ENCODE measurements at regions not wholly inside any gene's neighbourhood (a gene's known extent, or its start where the extent isn't known, plus 50 kb on each side); places are given as distances from the start of the nearest gene placed in this dataset.
"Not testable (repeated sequence)": the region's sequence is repeated elsewhere in the genome, so short reads cannot be mapped to it uniquely, and the experiment has no call there.

GRCh38 chr1:209109001-209109785, 474.3 kb upstream of the CAMK1G start:
- DNase-seq (ENCODE audit: low read depth), result no peak

GRCh38 chr1:209113521-209113920, 470.0 kb upstream of the CAMK1G start:
- DNase-seq (ENCODE audit: low read depth), result no peak

GRCh38 chr1:209116705-209117104, 466.8 kb upstream of the CAMK1G start:
- DNase-seq (ENCODE audit: low read depth), result no peak

GRCh38 chr1:209123601-209124000, 459.9 kb upstream of the CAMK1G start:
- DNase-seq (ENCODE audit: low read depth), result no peak

GRCh38 chr1:209129091-209129490, 454.4 kb upstream of the CAMK1G start:
- not testable (repeated sequence) for DNase-seq (ENCODE audit: low read depth)

- DNase-seq (ENCODE audit: low read depth), result no peak
Observed at GRCh38 chr1:209130886-209131285, 452.6 kb upstream of the CAMK1G start.

- no peak for DNase-seq (ENCODE audit: low read depth)
Observed at GRCh38 chr1:209132736-209133467, 450.6 kb upstream of the CAMK1G start.

GRCh38 chr1:209134001-209134400, 449.5 kb upstream of the CAMK1G start:
- DNase-seq (ENCODE audit: low read depth), result no peak

- DNase-seq (ENCODE audit: low read depth), result no peak
Observed at GRCh38 chr1:209143916-209144315, 439.6 kb upstream of the CAMK1G start.

GRCh38 chr1:209150114-209150513, 433.4 kb upstream of the CAMK1G start:
- DNase-seq (ENCODE audit: low read depth), result no peak

GRCh38 chr1:209153411-209153810, 430.1 kb upstream of the CAMK1G start:
- no peak for DNase-seq (ENCODE audit: low read depth)

- DNase-seq (ENCODE audit: low read depth), result no peak
Observed at GRCh38 chr1:209154912-209155311, 428.6 kb upstream of the CAMK1G start.

- no peak for DNase-seq (ENCODE audit: low read depth)
Observed at GRCh38 chr1:209155546-209155945, 428.0 kb upstream of the CAMK1G start.

- no peak for DNase-seq (ENCODE audit: low read depth)
Observed at GRCh38 chr1:209156991-209157390, 426.5 kb upstream of the CAMK1G start.

GRCh38 chr1:209157546-209158249, 425.8 kb upstream of the CAMK1G start:
- DNase-seq (ENCODE audit: low read depth), result no peak

- DNase-seq (ENCODE audit: low read depth), result no peak
Observed at GRCh38 chr1:209158851-209159250, 424.7 kb upstream of the CAMK1G start.

- DNase-seq (ENCODE audit: low read depth), result no peak
Observed at GRCh38 chr1:209160230-209160629, 423.3 kb upstream of the CAMK1G start.

GRCh38 chr1:209162651-209163050, 420.9 kb upstream of the CAMK1G start:
- DNase-seq (ENCODE audit: low read depth), result no peak

- DNase-seq (ENCODE audit: low read depth), result no peak
Observed at GRCh38 chr1:209168204-209168603, 415.3 kb upstream of the CAMK1G start.

GRCh38 chr1:209171151-209171550, 412.4 kb upstream of the CAMK1G start:
- no peak for DNase-seq (ENCODE audit: low read depth)

GRCh38 chr1:209172286-209172685, 411.2 kb upstream of the CAMK1G start:
- DNase-seq (ENCODE audit: low read depth), result no peak

- DNase-seq (ENCODE audit: low read depth), result not testable (repeated sequence)
Observed at GRCh38 chr1:209172792-209173542, 410.5 kb upstream of the CAMK1G start.

Measured in stimulated activated CD8-positive, alpha-beta memory T cell treated with anti-CD3 and anti-CD28 coated beads, Interleukin-15, amount 100 ng/mL, for 1 hour (primary cell).